Thoracic aorta (tissue), 2 donors: ENCODE measurements at regions not wholly inside any gene's neighbourhood (a gene's known extent, or its start where the extent isn't known, plus 50 kb on each side); places are given as distances from the start of the nearest gene placed in this dataset.

Experiments used
- ATAC-seq: fragments of 150-250 bp; one replicate; pipeline ENCODE4 v1.8.0; 2017; ENCODE audit warnings: low read depth; ENCODE audit not compliant: insufficient number of reproducible peaks, low FRiP score
- DNase-seq: peaks from one replicate; pipeline ENCODE4 v3.0.0-alpha.2; 2020; ENCODE audit warnings: low spot score
- H3K27ac ChIP-seq, 2 donors: fragments of 200-600 bp; sonication (generic); 1 replicate in 1 of 2; 2 replicates in 1 of 2; pipeline ENCODE4 v1.5.1; 2016; ENCODE audit warnings: mild to moderate bottlenecking in 2 of 2, moderate library complexity in 2 of 2
- H3K27me3 ChIP-seq: fragments of 200-600 bp; sonication (generic); replicated peaks from 2 replicates; pipeline ENCODE4 v1.6.0; 2016; ENCODE audit warnings: mild to moderate bottlenecking; ENCODE audit not compliant: insufficient read depth
- H3K36me3 ChIP-seq: fragments of 200-600 bp; sonication (generic); one replicate; pipeline ENCODE4 v1.5.1; 2016
- H3K4me1 ChIP-seq, 2 donors: fragments of 200-600 bp; sonication (generic); 1 replicate in 1 of 2; 2 replicates in 1 of 2; pipeline versions ENCODE4 v1.5.1 to v1.6.0; 2016; ENCODE audit warnings: low read depth in 2 of 2, mild to moderate bottlenecking in 1 of 2; ENCODE audit not compliant: control insufficient read depth in 1 of 2
- H3K4me3 ChIP-seq: fragments of 200-600 bp; sonication (generic); 2 replicates; pipeline ENCODE4 v1.5.1; 2016; ENCODE audit warnings: mild to moderate bottlenecking
- H3K9me3 ChIP-seq: fragments of 200-600 bp; sonication (generic); 2 replicates; pipeline ENCODE4 v1.5.1; 2016
- TF ChIP-seq, protein P1 (sequence below): fragments of 200-600 bp; sonication (generic); IDR thresholded peaks from one replicate; pipeline ENCODE4 v1.5.1; 2019; ENCODE audit warnings: antibody characterized with exemption

DNA sequence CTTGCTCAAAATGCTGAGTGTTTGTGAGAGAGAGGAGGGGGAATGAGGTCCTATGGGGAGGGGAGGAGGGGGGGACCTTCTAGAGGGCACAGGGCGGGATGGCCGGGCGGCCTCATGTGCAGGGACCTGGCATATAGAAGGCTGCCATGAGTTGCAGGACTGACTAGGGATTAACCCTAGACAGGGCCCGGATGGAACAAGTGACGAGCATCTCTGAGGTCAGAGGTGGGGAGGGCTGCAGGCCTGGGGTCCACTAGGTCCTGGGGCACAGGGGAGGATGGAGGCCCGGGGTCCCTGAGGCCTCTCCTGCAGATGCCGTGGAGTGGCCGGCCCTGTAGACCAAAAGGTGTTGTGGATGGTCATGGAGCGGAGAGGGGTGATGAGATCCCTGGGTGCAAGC is 104.0 kb upstream of the EIF5 start:
- TF ChIP-seq, protein P1, sequence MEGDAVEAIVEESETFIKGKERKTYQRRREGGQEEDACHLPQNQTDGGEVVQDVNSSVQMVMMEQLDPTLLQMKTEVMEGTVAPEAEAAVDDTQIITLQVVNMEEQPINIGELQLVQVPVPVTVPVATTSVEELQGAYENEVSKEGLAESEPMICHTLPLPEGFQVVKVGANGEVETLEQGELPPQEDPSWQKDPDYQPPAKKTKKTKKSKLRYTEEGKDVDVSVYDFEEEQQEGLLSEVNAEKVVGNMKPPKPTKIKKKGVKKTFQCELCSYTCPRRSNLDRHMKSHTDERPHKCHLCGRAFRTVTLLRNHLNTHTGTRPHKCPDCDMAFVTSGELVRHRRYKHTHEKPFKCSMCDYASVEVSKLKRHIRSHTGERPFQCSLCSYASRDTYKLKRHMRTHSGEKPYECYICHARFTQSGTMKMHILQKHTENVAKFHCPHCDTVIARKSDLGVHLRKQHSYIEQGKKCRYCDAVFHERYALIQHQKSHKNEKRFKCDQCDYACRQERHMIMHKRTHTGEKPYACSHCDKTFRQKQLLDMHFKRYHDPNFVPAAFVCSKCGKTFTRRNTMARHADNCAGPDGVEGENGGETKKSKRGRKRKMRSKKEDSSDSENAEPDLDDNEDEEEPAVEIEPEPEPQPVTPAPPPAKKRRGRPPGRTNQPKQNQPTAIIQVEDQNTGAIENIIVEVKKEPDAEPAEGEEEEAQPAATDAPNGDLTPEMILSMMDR: no peak
- Histone ChIP-seq H3K9me3 (no peaks in the 10 kb centered on the region), H3K27ac (no peak overlapping the region), H3K4me3 (no peak overlapping the region), H3K27me3 (no peaks in the 10 kb centered on the region), H3K4me1 (peaks cover under 1% of the 10 kb centered on the region in 2 donors), H3K36me3 (no peaks in the 10 kb centered on the region)
- no peak for ATAC-seq
- DNase-seq: no peak

DNA sequence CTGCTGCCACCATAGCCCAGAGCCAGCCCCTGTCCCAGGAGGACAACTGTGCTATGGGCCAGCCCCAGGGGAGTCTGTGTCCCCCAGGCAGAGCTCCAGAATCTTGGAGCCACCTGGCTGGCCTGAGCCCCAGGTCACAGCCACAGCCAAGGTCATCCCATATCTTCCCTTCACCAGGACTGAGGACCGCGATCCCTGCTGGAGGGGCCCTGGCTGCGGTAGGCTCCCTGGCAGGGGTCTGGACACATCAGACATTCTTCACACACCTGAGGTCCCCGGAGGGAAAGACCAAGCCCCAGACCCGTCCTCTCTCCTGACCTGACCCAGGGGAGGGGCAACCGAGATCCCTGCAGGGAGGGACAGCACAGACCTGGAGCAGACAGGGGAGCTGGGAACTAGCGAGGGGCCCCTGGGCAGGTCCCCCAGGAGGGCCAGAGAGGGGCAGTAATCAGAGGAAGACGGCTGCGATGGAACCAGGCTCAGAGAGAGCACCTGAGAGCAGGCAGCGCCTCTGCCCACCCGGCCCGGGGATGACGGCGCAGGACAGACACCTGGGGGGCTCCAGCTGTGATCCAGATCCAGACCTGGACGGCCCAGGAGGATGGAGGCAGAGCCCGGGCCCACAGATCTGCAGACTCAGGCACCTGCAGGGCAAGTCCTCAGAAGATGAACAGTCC is 103.2 kb upstream of the EIF5 start:
- Histone ChIP-seq H3K9me3 (no peaks in the 10 kb centered on the region), H3K27me3 (no peaks in the 10 kb centered on the region), H3K27ac (no peak overlapping the region), H3K4me3 (no peak overlapping the region), H3K36me3 (no peaks in the 10 kb centered on the region), H3K4me1 (peaks cover 6 to 7% of the 10 kb centered on the region in 2 donors)
- ATAC-seq: no peak
- TF ChIP-seq, protein P1: no peak
- DNase-seq: no peak

- Histone ChIP-seq H3K27ac (no peak overlapping the region), H3K36me3 (no peaks in the 10 kb centered on the region), H3K27me3 (no peaks in the 10 kb centered on the region), H3K9me3 (no peaks in the 10 kb centered on the region), H3K4me3 (no peak overlapping the region), H3K4me1 (peaks cover 6 to 7% of the 10 kb centered on the region in 2 donors)
- TF ChIP-seq, protein P1: no peak
- no peak for ATAC-seq
- no peak for DNase-seq
Measured at GRCh38 chr14:103231376-103232019, 102.5 kb upstream of the EIF5 start.

- peaks cover 6 to 7% of the 10 kb centered on the region in 2 donors for H3K4me1 ChIP-seq
- ATAC-seq (no peak), DNase-seq (no peak)
- H3K36me3 ChIP-seq: no peaks in the 10 kb centered on the region
- TF ChIP-seq, protein P1: no peak
- H3K4me3 ChIP-seq: no peak overlapping the region
- no peaks in the 10 kb centered on the region for H3K27me3 ChIP-seq
- H3K9me3 ChIP-seq: no peaks in the 10 kb centered on the region
- no peak overlapping the region for H3K27ac ChIP-seq
Measured at GRCh38 chr14:103232031-103232808, 101.8 kb upstream of the EIF5 start.

DNA sequence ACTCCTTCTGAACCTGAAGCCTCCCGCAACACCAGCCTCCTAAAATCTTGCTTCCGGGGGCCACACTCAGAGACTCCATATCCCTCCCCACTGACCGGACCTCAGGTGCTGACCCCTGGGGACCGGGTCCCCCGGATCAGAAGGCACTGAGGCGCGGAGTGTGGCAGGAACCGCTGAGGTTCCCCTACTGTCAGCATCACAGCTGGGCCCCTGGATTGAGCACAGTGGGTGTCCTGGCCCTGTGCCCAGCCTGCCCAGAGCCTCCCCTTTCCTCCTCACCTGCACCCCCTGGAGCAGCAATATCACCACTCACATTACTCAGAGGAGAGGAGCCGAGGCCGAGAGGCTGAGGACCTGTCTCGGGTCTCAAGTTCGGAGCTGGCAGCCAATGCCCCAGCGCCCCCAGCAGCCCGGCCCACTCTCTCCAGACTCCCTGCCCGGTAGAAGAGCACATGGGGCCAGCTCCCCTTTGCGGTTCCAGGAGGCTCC is 101.2 kb upstream of the EIF5 start:
- H3K27me3 ChIP-seq: no peaks in the 10 kb centered on the region
- ATAC-seq: no peak
- DNase-seq: no peak

More for the DNA sequence above, 101.2 kb upstream of the EIF5 start:
- TF ChIP-seq, protein P1: no peak
- Histone ChIP-seq H3K9me3 (no peaks in the 10 kb centered on the region), H3K27ac (no peak overlapping the region), H3K4me1 (peaks cover 6 to 7% of the 10 kb centered on the region in 2 donors), H3K4me3 (no peak overlapping the region), H3K36me3 (no peaks in the 10 kb centered on the region)
